IPS-20b (cell line): ENCODE measurements at regions not wholly inside any gene's neighbourhood (a gene's known extent, or its start where the extent isn't known, plus 50 kb on each side); places are given as distances from the start of the nearest gene placed in this dataset.

ENCODE experiments used
- H3K27ac ChIP-seq: one replicate; pipeline ENCODE4 v1.5.1; 2013; ENCODE audit warnings: low read length
- H3K27me3 ChIP-seq: 2 replicates; pipeline ENCODE4 v1.6.1; 2013; ENCODE audit warnings: mild to moderate bottlenecking, low read length, inconsistent platforms; ENCODE audit not compliant: insufficient read depth
- H3K36me3 ChIP-seq: 2 replicates; pipeline ENCODE4 v1.6.1; 2013; ENCODE audit warnings: low read depth, mild to moderate bottlenecking, inconsistent platforms, low read length, moderate library complexity; ENCODE audit not compliant: insufficient read depth
- H3K4me1 ChIP-seq: 2 replicates; pipeline ENCODE4 v1.6.1; 2013; ENCODE audit warnings: mild to moderate bottlenecking, control low read depth, inconsistent platforms, low read length, moderate library complexity; ENCODE audit not compliant: insufficient read depth
- H3K4me3 ChIP-seq: 2 replicates; pipeline ENCODE4 v1.5.1; 2013; ENCODE audit warnings: mild to moderate bottlenecking, low read length, inconsistent platforms
- H3K9ac ChIP-seq: 2 replicates; pipeline ENCODE4 v1.6.1; 2013; ENCODE audit warnings: low read depth, mild to moderate bottlenecking, inconsistent platforms, low read length, moderate library complexity
- H3K9me3 ChIP-seq: 2 replicates; pipeline ENCODE4 v1.6.1; 2013; ENCODE audit warnings: mild to moderate bottlenecking, low read depth, low read length, inconsistent platforms; ENCODE audit not compliant: insufficient read depth

- H3K36me3 ChIP-seq, result no peaks in the 10 kb centered on the region
- no peaks in the 10 kb centered on the region for H3K4me1 ChIP-seq
- H3K9me3 ChIP-seq, result no peaks in the 10 kb centered on the region
- no peak overlapping the region for H3K4me3 ChIP-seq
- H3K27ac ChIP-seq, result no peak overlapping the region
- no peaks in the 10 kb centered on the region for H3K27me3 ChIP-seq
- H3K9ac ChIP-seq, result no peak overlapping the region
Measured at GRCh38 chr1:88163187-88163586, 520.9 kb upstream of the PKN2 start.

GRCh38 chr1:88168126-88168525, 515.9 kb upstream of the PKN2 start:
- Histone ChIP-seq H3K27ac (no peak overlapping the region), H3K4me1 (no peaks in the 10 kb centered on the region), H3K36me3 (no peaks in the 10 kb centered on the region), H3K9me3 (no peaks in the 10 kb centered on the region), H3K4me3 (no peak overlapping the region), H3K27me3 (no peaks in the 10 kb centered on the region), H3K9ac (no peak overlapping the region)

- H3K4me1 ChIP-seq, result no peaks in the 10 kb centered on the region
- H3K27me3 ChIP-seq, result no peaks in the 10 kb centered on the region
- no peak overlapping the region for H3K4me3 ChIP-seq
- no peak overlapping the region for H3K9ac ChIP-seq
- no peak overlapping the region for H3K27ac ChIP-seq
- H3K36me3 ChIP-seq, result no peaks in the 10 kb centered on the region
- H3K9me3 ChIP-seq, result no peaks in the 10 kb centered on the region
Measured at GRCh38 chr1:88169139-88169538, 514.9 kb upstream of the PKN2 start.

GRCh38 chr1:88169939-88170338, 514.1 kb upstream of the PKN2 start:
- no peak overlapping the region for H3K27ac ChIP-seq
- no peaks in the 10 kb centered on the region for H3K36me3 ChIP-seq
- no peak overlapping the region for H3K9ac ChIP-seq
- no peaks in the 10 kb centered on the region for H3K9me3 ChIP-seq
- H3K27me3 ChIP-seq, result no peaks in the 10 kb centered on the region
- H3K4me3 ChIP-seq, result no peak overlapping the region
- H3K4me1 ChIP-seq, result peaks cover 2% of the 10 kb centered on the region

- peaks cover 5% of the 10 kb centered on the region for H3K4me1 ChIP-seq
- H3K9me3 ChIP-seq, result no peaks in the 10 kb centered on the region
- H3K27ac ChIP-seq, result no peak overlapping the region
- no peak overlapping the region for H3K4me3 ChIP-seq
- H3K9ac ChIP-seq, result no peak overlapping the region
- H3K36me3 ChIP-seq, result no peaks in the 10 kb centered on the region
- no peaks in the 10 kb centered on the region for H3K27me3 ChIP-seq
Measured at GRCh38 chr1:88175120-88175630, 508.9 kb upstream of the PKN2 start.

- H3K9ac ChIP-seq, result no peak overlapping the region
- H3K4me1 ChIP-seq, result peaks cover 5% of the 10 kb centered on the region
- H3K27ac ChIP-seq, result no peak overlapping the region
- no peaks in the 10 kb centered on the region for H3K27me3 ChIP-seq
- H3K9me3 ChIP-seq, result no peaks in the 10 kb centered on the region
- no peak overlapping the region for H3K4me3 ChIP-seq
- no peaks in the 10 kb centered on the region for H3K36me3 ChIP-seq
Measured at GRCh38 chr1:88175631-88176226, 508.3 kb upstream of the PKN2 start.

GRCh38 chr1:88179943-88180342, 504.1 kb upstream of the PKN2 start:
- Histone ChIP-seq H3K4me1 (peaks cover 6% of the 10 kb centered on the region), H3K4me3 (no peak overlapping the region), H3K9me3 (no peaks in the 10 kb centered on the region), H3K27ac (no peak overlapping the region), H3K27me3 (no peaks in the 10 kb centered on the region), H3K9ac (no peak overlapping the region), H3K36me3 (no peaks in the 10 kb centered on the region)

- no peak overlapping the region for H3K27ac ChIP-seq
- H3K36me3 ChIP-seq, result no peaks in the 10 kb centered on the region
- no peaks in the 10 kb centered on the region for H3K27me3 ChIP-seq
- no peak overlapping the region for H3K4me3 ChIP-seq
- no peaks in the 10 kb centered on the region for H3K9me3 ChIP-seq
- peaks cover 2% of the 10 kb centered on the region; the same call in 1 of the 2 replicates for H3K4me1 ChIP-seq
- no peak overlapping the region for H3K9ac ChIP-seq
Measured at GRCh38 chr1:88180449-88181108, 503.5 kb upstream of the PKN2 start.

- no peak overlapping the region for H3K4me3 ChIP-seq
- H3K36me3 ChIP-seq, result no peaks in the 10 kb centered on the region
- no peaks in the 10 kb centered on the region for H3K27me3 ChIP-seq
- no peaks in the 10 kb centered on the region for H3K9me3 ChIP-seq
- no peak overlapping the region for H3K9ac ChIP-seq
- H3K27ac ChIP-seq, result no peak overlapping the region
- H3K4me1 ChIP-seq, result no peaks in the 10 kb centered on the region
Measured at GRCh38 chr1:88186911-88187310, 497.2 kb upstream of the PKN2 start.

GRCh38 chr1:88188038-88188437, 496.0 kb upstream of the PKN2 start:
- Histone ChIP-seq H3K27ac (no peak overlapping the region), H3K9ac (no peak overlapping the region), H3K36me3 (no peaks in the 10 kb centered on the region), H3K4me1 (no peaks in the 10 kb centered on the region), H3K27me3 (no peaks in the 10 kb centered on the region), H3K4me3 (no peak overlapping the region), H3K9me3 (no peaks in the 10 kb centered on the region)

- H3K4me3 ChIP-seq, result no peak overlapping the region
- no peaks in the 10 kb centered on the region for H3K4me1 ChIP-seq
- H3K9ac ChIP-seq, result no peak overlapping the region
- H3K27ac ChIP-seq, result no peak overlapping the region
- H3K27me3 ChIP-seq, result no peaks in the 10 kb centered on the region
- H3K36me3 ChIP-seq, result no peaks in the 10 kb centered on the region
- H3K9me3 ChIP-seq, result no peaks in the 10 kb centered on the region
Measured at GRCh38 chr1:88189525-88189924, 494.5 kb upstream of the PKN2 start.

- H3K4me1 ChIP-seq, result no peaks in the 10 kb centered on the region
- no peaks in the 10 kb centered on the region for H3K9me3 ChIP-seq
- H3K36me3 ChIP-seq, result no peaks in the 10 kb centered on the region
- H3K4me3 ChIP-seq, result no peak overlapping the region
- no peak overlapping the region for H3K27ac ChIP-seq
- H3K27me3 ChIP-seq, result no peaks in the 10 kb centered on the region
- H3K9ac ChIP-seq, result no peak overlapping the region
Measured at GRCh38 chr1:88191917-88192316, 492.2 kb upstream of the PKN2 start.
